WTC11 (cell line): ENCODE measurements at regions not wholly inside any gene's neighbourhood (a gene's known extent, or its start where the extent isn't known, plus 50 kb on each side); places are given as distances from the start of the nearest gene placed in this dataset.

Experiments
- ATAC-seq: fragments of 200-7000 bp; cut with Tn5 transposase; 2 replicates; pipeline ENCODE4 v1.10.0; 2021; ENCODE audit warnings: mild to moderate bottlenecking, moderate library complexity
- CTCF ChIA-PET: fragments of 300-600 bp; sonication (Branson Sonifier 250); formaldehyde crosslinking; loops from one replicate; lab custom pipeline; 2021; ENCODE audit warnings: antibody characterized with exemption; lab: Charles Lee
- POLR2A ChIA-PET: fragments of 350-600 bp; sonication (Branson Sonifier 250); formaldehyde crosslinking; loops from one replicate; lab custom pipeline; 2021; ENCODE audit warnings: antibody characterized with exemption; lab: Charles Lee
- DNase-seq: peaks from one replicate; pipeline ENCODE4 v3.0.0; 2021; ENCODE audit warnings: low spot score
- H3K27ac Mint-ChIP-seq: 2 replicates; pipeline ENCODE4 v1.8.0; 2021; ENCODE audit warnings: mixed read lengths
- H3K27me3 Mint-ChIP-seq: 2 replicates; pipeline ENCODE4 v1.8.0; 2021; ENCODE audit warnings: low read depth, mild to moderate bottlenecking, moderate library complexity, mixed read lengths
- H3K36me3 Mint-ChIP-seq: 2 replicates; pipeline ENCODE4 v1.8.0; 2021; ENCODE audit warnings: mixed read lengths
- H3K4me1 Mint-ChIP-seq: 2 replicates; pipeline ENCODE4 v1.8.0; 2022; ENCODE audit warnings: mixed read lengths
- H3K4me3 Mint-ChIP-seq: 2 replicates; pipeline ENCODE4 v1.8.0; 2021; ENCODE audit warnings: mild to moderate bottlenecking, moderate library complexity, mixed read lengths
- H3K9me3 Mint-ChIP-seq: 2 replicates; pipeline ENCODE4 v1.8.0; 2021; ENCODE audit warnings: mixed read lengths
- ATF1 ChIP-seq: sonication (generic); formaldehyde crosslinking; IDR thresholded peaks from 2 replicates; pipeline ENCODE4 v1.8.1; 2023; ENCODE audit warnings: mild to moderate bottlenecking, moderate library complexity, missing genetic modification reagents
- ELF4 ChIP-seq: sonication (generic); formaldehyde crosslinking; IDR thresholded peaks from 2 replicates; pipeline ENCODE4 v1.8.1; 2022; ENCODE audit warnings: low read depth, mild to moderate bottlenecking, moderate library complexity, missing genetic modification reagents
- FOXJ3 ChIP-seq: sonication (generic); formaldehyde crosslinking; IDR thresholded peaks from 2 replicates; pipeline ENCODE4 v1.9.0; 2021; ENCODE audit warnings: missing genetic modification reagents, mild to moderate bottlenecking, borderline replicate concordance
- FOXK1 ChIP-seq: sonication (generic); formaldehyde crosslinking; IDR thresholded peaks from 2 replicates; pipeline ENCODE4 v1.8.0; 2022; ENCODE audit warnings: mild to moderate bottlenecking, moderate library complexity, missing genetic modification reagents
- FOXP1 ChIP-seq: sonication (generic); formaldehyde crosslinking; IDR thresholded peaks from 2 replicates; pipeline ENCODE4 v1.8.0; 2022; ENCODE audit warnings: missing genetic modification reagents, mild to moderate bottlenecking, moderate library complexity, borderline replicate concordance
- GTF2I ChIP-seq: fragments of 250-450 bp; sonication (Bioruptor Pico); conservative IDR thresholded peaks from 2 replicates; pipeline ENCODE4 v1.4.0; 2021; ENCODE audit warnings: mild to moderate bottlenecking
- JAZF1 ChIP-seq: fragments of 250-450 bp; sonication (Bioruptor Pico); IDR thresholded peaks from 2 replicates; pipeline ENCODE4 v1.9.0; 2021; ENCODE audit warnings: moderate library complexity, mild to moderate bottlenecking, inconsistent platforms
- KAT7 ChIP-seq: sonication (generic); formaldehyde crosslinking; IDR thresholded peaks from 2 replicates; pipeline ENCODE4 v1.8.1; 2023; ENCODE audit warnings: missing genetic modification reagents, mild to moderate bottlenecking, borderline replicate concordance
- SMAD3 ChIP-seq: sonication (generic); formaldehyde crosslinking; IDR thresholded peaks from 2 replicates; pipeline ENCODE4 v1.8.0; 2022; ENCODE audit warnings: missing genetic modification reagents, mild to moderate bottlenecking, borderline replicate concordance
- SMAD4 ChIP-seq: sonication (generic); formaldehyde crosslinking; IDR thresholded peaks from 2 replicates; pipeline ENCODE4 v1.8.0; 2022; ENCODE audit warnings: mild to moderate bottlenecking, missing genetic modification reagents
- TCF7 ChIP-seq: sonication (generic); formaldehyde crosslinking; IDR thresholded peaks from 2 replicates; pipeline ENCODE4 v1.8.0; 2022; ENCODE audit warnings: mild to moderate bottlenecking, low read depth, missing genetic modification reagents, moderate library complexity
- TEAD1 ChIP-seq: sonication (generic); formaldehyde crosslinking; IDR thresholded peaks from 2 replicates; pipeline ENCODE4 v1.8.0; 2022; ENCODE audit warnings: mild to moderate bottlenecking, missing genetic modification reagents
- ZBTB21 ChIP-seq: sonication (generic); formaldehyde crosslinking; IDR thresholded peaks from 2 replicates; pipeline ENCODE4 v1.8.1; 2023; ENCODE audit warnings: mild to moderate bottlenecking, missing genetic modification reagents, borderline replicate concordance
- ZNF121 ChIP-seq: sonication (generic); formaldehyde crosslinking; IDR thresholded peaks from 2 replicates; pipeline ENCODE4 v1.8.0; 2023; ENCODE audit warnings: missing genetic modification reagents
- TF ChIP-seq, protein P1 (sequence below): fragments of 250-450 bp; sonication (Bioruptor Pico); IDR thresholded peaks from 2 replicates; pipeline ENCODE4 v1.9.0; 2021; ENCODE audit warnings: mild to moderate bottlenecking
- TF ChIP-seq, protein P2 (sequence below): sonication (generic); formaldehyde crosslinking; IDR thresholded peaks from 2 replicates; pipeline ENCODE4 v1.8.1; 2022; ENCODE audit warnings: mild to moderate bottlenecking, missing genetic modification reagents, moderate library complexity, borderline replicate concordance
- TF ChIP-seq, protein P3 (sequence below): sonication (generic); formaldehyde crosslinking; IDR thresholded peaks from 2 replicates; pipeline ENCODE4 v1.8.0; 2023; ENCODE audit warnings: missing genetic modification reagents
- TF ChIP-seq, protein P4 (sequence below): sonication (generic); formaldehyde crosslinking; IDR thresholded peaks from 2 replicates; pipeline ENCODE4 v1.8.1; 2022; ENCODE audit warnings: missing genetic modification reagents, borderline replicate concordance
- TF ChIP-seq, protein P5 (sequence below): fragments of 250-450 bp; sonication (Bioruptor Pico); IDR thresholded peaks from 2 replicates; pipeline ENCODE4 v1.9.0; 2021; ENCODE audit warnings: mild to moderate bottlenecking, borderline replicate concordance
- TF ChIP-seq, protein P6 (sequence below): sonication (generic); formaldehyde crosslinking; IDR thresholded peaks from 2 replicates; pipeline ENCODE4 v1.8.1; 2022; ENCODE audit warnings: mild to moderate bottlenecking, moderate library complexity, missing genetic modification reagents
- TF ChIP-seq, protein P7 (sequence below): fragments of 250-450 bp; sonication (Bioruptor Pico); IDR thresholded peaks from 2 replicates; pipeline ENCODE4 v1.9.0; 2021; ENCODE audit warnings: mild to moderate bottlenecking

DNA sequence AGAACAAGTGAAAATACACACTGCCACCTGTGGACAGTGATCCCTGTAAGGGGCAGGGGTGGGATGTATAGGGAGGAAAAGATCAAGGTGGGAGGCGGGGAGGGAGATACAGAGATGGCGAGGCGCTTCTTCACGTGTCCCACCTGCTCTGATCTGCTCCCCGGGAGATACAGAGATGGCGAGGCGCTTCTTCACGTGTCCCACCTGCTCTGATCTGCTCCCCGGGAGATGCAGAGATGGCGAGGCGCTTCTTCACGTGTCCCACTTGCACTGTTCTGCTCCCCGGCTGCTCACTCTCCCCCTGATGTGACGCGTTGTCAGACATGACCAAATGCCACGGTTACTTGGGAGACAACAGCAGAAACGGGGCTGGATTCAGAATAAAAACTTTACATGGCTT, 308.3 kb upstream of the SHH start (continued):
- TF ChIP-seq, protein P1, sequence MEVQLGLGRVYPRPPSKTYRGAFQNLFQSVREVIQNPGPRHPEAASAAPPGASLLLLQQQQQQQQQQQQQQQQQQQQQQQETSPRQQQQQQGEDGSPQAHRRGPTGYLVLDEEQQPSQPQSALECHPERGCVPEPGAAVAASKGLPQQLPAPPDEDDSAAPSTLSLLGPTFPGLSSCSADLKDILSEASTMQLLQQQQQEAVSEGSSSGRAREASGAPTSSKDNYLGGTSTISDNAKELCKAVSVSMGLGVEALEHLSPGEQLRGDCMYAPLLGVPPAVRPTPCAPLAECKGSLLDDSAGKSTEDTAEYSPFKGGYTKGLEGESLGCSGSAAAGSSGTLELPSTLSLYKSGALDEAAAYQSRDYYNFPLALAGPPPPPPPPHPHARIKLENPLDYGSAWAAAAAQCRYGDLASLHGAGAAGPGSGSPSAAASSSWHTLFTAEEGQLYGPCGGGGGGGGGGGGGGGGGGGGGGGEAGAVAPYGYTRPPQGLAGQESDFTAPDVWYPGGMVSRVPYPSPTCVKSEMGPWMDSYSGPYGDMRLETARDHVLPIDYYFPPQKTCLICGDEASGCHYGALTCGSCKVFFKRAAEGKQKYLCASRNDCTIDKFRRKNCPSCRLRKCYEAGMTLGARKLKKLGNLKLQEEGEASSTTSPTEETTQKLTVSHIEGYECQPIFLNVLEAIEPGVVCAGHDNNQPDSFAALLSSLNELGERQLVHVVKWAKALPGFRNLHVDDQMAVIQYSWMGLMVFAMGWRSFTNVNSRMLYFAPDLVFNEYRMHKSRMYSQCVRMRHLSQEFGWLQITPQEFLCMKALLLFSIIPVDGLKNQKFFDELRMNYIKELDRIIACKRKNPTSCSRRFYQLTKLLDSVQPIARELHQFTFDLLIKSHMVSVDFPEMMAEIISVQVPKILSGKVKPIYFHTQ (CRISPR knock-in tag): no peak
- TF ChIP-seq, protein P2, sequence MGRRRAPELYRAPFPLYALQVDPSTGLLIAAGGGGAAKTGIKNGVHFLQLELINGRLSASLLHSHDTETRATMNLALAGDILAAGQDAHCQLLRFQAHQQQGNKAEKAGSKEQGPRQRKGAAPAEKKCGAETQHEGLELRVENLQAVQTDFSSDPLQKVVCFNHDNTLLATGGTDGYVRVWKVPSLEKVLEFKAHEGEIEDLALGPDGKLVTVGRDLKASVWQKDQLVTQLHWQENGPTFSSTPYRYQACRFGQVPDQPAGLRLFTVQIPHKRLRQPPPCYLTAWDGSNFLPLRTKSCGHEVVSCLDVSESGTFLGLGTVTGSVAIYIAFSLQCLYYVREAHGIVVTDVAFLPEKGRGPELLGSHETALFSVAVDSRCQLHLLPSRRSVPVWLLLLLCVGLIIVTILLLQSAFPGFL (CRISPR knock-in tag): no peak
- TF ChIP-seq ELF4 (CRISPR knock-in tag): no peak
- TF ChIP-seq, all 79 proteins: peak for 0

DNA sequence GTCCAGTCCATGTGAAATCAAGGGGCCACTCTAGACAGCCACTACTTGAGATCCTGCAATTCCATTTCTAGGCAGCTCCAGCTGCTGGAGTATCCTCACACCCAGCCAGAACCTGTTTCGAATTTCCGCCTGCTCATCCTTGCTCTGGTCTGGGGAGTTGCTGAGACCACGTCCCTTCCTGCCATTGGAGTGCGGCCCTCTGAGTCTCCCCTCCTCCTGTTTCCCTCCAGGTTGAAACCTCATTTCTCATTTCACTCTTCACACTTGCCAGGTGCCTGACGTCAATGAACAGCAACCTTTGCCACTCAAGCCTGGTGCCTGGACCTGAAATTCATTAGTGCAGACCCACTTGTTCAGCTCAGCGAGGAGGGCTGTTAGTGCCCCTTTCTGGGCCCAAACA, 307.5 kb upstream of the SHH start:
- no peak overlapping the region for H3K27ac Mint-ChIP-seq
- no peak overlapping the region for H3K4me3 Mint-ChIP-seq
- H3K27me3 Mint-ChIP-seq: no peaks in the 10 kb centered on the region
- ChIA-PET POLR2A (no interaction called here), CTCF (no interaction called here)
- ATAC-seq (no peak), DNase-seq (no peak)
- peaks cover 26% of the 10 kb centered on the region for H3K36me3 Mint-ChIP-seq
- peaks cover 44% of the 10 kb centered on the region for H3K9me3 Mint-ChIP-seq
- no peak for TF ChIP-seq ZNF121 (CRISPR knock-in tag)
- no peak for TF ChIP-seq ATF1 (CRISPR knock-in tag)
- no peak for TF ChIP-seq JAZF1 (CRISPR knock-in tag)
- TF ChIP-seq, protein P3, sequence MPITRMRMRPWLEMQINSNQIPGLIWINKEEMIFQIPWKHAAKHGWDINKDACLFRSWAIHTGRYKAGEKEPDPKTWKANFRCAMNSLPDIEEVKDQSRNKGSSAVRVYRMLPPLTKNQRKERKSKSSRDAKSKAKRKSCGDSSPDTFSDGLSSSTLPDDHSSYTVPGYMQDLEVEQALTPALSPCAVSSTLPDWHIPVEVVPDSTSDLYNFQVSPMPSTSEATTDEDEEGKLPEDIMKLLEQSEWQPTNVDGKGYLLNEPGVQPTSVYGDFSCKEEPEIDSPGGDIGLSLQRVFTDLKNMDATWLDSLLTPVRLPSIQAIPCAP (CRISPR knock-in tag): no peak
- no peak for TF ChIP-seq SMAD3
- TF ChIP-seq, protein P4, sequence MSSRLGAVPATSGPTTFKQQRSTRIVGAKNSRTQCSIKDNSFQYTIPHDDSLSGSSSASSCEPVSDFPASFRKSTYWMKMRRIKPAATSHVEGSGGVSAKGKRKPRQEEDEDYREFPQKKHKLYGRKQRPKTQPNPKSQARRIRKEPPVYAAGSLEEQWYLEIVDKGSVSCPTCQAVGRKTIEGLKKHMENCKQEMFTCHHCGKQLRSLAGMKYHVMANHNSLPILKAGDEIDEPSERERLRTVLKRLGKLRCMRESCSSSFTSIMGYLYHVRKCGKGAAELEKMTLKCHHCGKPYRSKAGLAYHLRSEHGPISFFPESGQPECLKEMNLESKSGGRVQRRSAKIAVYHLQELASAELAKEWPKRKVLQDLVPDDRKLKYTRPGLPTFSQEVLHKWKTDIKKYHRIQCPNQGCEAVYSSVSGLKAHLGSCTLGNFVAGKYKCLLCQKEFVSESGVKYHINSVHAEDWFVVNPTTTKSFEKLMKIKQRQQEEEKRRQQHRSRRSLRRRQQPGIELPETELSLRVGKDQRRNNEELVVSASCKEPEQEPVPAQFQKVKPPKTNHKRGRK: no peak
- TF ChIP-seq GTF2I: no peak
- TF ChIP-seq, protein P1 (CRISPR knock-in tag): no peak
- no peak for TF ChIP-seq FOXK1 (CRISPR knock-in tag)
- TF ChIP-seq FOXP1: no peak
- no peak for TF ChIP-seq KAT7
- TF ChIP-seq, protein P5, sequence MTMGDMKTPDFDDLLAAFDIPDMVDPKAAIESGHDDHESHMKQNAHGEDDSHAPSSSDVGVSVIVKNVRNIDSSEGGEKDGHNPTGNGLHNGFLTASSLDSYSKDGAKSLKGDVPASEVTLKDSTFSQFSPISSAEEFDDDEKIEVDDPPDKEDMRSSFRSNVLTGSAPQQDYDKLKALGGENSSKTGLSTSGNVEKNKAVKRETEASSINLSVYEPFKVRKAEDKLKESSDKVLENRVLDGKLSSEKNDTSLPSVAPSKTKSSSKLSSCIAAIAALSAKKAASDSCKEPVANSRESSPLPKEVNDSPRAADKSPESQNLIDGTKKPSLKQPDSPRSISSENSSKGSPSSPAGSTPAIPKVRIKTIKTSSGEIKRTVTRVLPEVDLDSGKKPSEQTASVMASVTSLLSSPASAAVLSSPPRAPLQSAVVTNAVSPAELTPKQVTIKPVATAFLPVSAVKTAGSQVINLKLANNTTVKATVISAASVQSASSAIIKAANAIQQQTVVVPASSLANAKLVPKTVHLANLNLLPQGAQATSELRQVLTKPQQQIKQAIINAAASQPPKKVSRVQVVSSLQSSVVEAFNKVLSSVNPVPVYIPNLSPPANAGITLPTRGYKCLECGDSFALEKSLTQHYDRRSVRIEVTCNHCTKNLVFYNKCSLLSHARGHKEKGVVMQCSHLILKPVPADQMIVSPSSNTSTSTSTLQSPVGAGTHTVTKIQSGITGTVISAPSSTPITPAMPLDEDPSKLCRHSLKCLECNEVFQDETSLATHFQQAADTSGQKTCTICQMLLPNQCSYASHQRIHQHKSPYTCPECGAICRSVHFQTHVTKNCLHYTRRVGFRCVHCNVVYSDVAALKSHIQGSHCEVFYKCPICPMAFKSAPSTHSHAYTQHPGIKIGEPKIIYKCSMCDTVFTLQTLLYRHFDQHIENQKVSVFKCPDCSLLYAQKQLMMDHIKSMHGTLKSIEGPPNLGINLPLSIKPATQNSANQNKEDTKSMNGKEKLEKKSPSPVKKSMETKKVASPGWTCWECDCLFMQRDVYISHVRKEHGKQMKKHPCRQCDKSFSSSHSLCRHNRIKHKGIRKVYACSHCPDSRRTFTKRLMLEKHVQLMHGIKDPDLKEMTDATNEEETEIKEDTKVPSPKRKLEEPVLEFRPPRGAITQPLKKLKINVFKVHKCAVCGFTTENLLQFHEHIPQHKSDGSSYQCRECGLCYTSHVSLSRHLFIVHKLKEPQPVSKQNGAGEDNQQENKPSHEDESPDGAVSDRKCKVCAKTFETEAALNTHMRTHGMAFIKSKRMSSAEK: no peak
- TF ChIP-seq FOXJ3 (CRISPR knock-in tag): no peak
- TF ChIP-seq, protein P6, sequence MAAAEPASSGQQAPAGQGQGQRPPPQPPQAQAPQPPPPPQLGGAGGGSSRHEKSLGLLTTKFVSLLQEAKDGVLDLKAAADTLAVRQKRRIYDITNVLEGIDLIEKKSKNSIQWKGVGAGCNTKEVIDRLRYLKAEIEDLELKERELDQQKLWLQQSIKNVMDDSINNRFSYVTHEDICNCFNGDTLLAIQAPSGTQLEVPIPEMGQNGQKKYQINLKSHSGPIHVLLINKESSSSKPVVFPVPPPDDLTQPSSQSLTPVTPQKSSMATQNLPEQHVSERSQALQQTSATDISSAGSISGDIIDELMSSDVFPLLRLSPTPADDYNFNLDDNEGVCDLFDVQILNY (CRISPR knock-in tag): no peak
- TF ChIP-seq, protein P7, sequence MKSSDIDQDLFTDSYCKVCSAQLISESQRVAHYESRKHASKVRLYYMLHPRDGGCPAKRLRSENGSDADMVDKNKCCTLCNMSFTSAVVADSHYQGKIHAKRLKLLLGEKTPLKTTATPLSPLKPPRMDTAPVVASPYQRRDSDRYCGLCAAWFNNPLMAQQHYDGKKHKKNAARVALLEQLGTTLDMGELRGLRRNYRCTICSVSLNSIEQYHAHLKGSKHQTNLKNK (CRISPR knock-in tag): no peak
- no peak for TF ChIP-seq ZBTB21 (CRISPR knock-in tag)
- no peak for TF ChIP-seq TCF7 (CRISPR knock-in tag)
- no peak for TF ChIP-seq ELF4 (CRISPR knock-in tag)
- TF ChIP-seq SMAD4 (CRISPR knock-in tag): no peak
- no peak for TF ChIP-seq TEAD1 (CRISPR knock-in tag)
- no peaks in the 10 kb centered on the region for H3K4me1 Mint-ChIP-seq
